ENCODE measurements at regions not wholly inside any gene's neighbourhood (a gene's known extent, or its start where the extent isn't known, plus 50 kb on each side); places are given as distances from the start of the nearest gene placed in this dataset.

DNA sequence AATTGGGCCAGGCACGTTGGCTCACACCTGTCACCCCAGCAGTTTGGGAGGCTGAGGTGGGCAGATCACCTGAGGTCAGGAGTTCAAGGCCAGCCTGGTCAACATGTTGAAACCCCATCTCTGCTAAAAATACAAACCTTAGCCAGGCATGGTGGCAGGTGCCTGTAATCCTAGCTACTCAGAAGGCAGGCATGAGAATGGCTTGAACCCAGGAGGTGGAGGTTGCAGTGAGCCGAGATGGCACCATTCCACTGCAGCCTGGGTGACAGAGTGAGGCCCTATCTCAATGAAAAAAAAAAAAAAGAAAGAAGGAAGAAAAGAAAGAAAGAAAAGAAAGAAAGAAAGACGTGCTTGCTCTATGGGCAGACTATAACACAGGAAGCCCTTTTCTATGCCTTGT lies 84.4 kb downstream of the FOXL1 start:
- H3K36me3 ChIP-seq (ENCODE audit: control insufficient read depth in 1 of 2, insufficient read depth in 2 of 2, low read depth in 1 of 2, low read length in 2 of 2), result no peaks in the 10 kb centered on the region
- DNase-seq, result no peak
- no peak overlapping the region for H2AFZ ChIP-seq (ENCODE audit: low read depth, low read length)
- H3K4me2 ChIP-seq (ENCODE audit: low read length, poor library complexity, severe bottlenecking), result no peak overlapping the region
- H3K9me3 ChIP-seq (ENCODE audit: control insufficient read depth, low read length), result peaks cover 8% of the 10 kb centered on the region
- H3K27me3 ChIP-seq (ENCODE audit: control insufficient read depth in 1 of 2, insufficient read depth in 1 of 2, low read length in 2 of 2), result peaks cover 0 to 3% of the 10 kb centered on the region in 2 experiments
- no peak overlapping the region for H2AK5ac ChIP-seq (ENCODE audit: low read length, severe bottlenecking)
- no peak overlapping the region for H4K8ac ChIP-seq (ENCODE audit: low read length)
- peak overlapping the region; percentile 61 for H3K9ac ChIP-seq (ENCODE audit: low read length)
- H2BK5ac ChIP-seq (ENCODE audit: low read depth, low read length, poor library complexity, severe bottlenecking), result no peak overlapping the region
- H2BK15ac ChIP-seq (ENCODE audit: low read depth, poor library complexity, severe bottlenecking), result no peak overlapping the region
- WGBS, result 75% methylated on average over 3 of the region's 3 CpGs
- no peak overlapping the region for H2BK12ac ChIP-seq (ENCODE audit: low read length in 2 of 2)
- peak overlapping the region; percentile 43 for H4K91ac ChIP-seq (ENCODE audit: low read length)
- H3K14ac ChIP-seq (ENCODE audit: low read length in 2 of 2), result peak overlapping the region in 1 of 2 experiments; percentile 26
- no peak overlapping the region for H3K4ac ChIP-seq (ENCODE audit: low read depth in 1 of 2, low read length in 2 of 2)
- H2BK120ac ChIP-seq (ENCODE audit: low read depth, low read length), result no peak overlapping the region
- no peaks in the 10 kb centered on the region for H3K79me1 ChIP-seq (replicated peaks; ENCODE audit: low read length, poor library complexity, severe bottlenecking)
- H3K18ac ChIP-seq (ENCODE audit: low read depth in 1 of 2, low read length in 2 of 2), result peak overlapping the region in 1 of 2 experiments; percentile 37
- H3K4me3 ChIP-seq (ENCODE audit: insufficient read depth in 1 of 2, low read depth in 1 of 2, low read length in 2 of 2), result peak overlapping the region in 1 of 2 experiments; percentile 15
- H3K4me1 ChIP-seq (ENCODE audit: control insufficient read depth, insufficient read depth, low read depth, low read length), result peaks cover 9% of the 10 kb centered on the region
- no peak overlapping the region for H3K23ac ChIP-seq (ENCODE audit: low read length in 2 of 2)
- no peak overlapping the region for H3K27ac ChIP-seq (ENCODE audit: low read length, poor library complexity, severe bottlenecking)

- H2BK12ac ChIP-seq (ENCODE audit: low read length in 2 of 2), result peak overlapping the region; percentile 75 to 89
- H3K9me3 ChIP-seq (ENCODE audit: control insufficient read depth, low read length), result peaks cover 8% of the 10 kb centered on the region
- H3K36me3 ChIP-seq (ENCODE audit: control insufficient read depth in 1 of 2, insufficient read depth in 2 of 2, low read depth in 1 of 2, low read length in 2 of 2), result no peaks in the 10 kb centered on the region
- no peak overlapping the region for H3K23ac ChIP-seq (ENCODE audit: low read length in 2 of 2)
- H2AFZ ChIP-seq (ENCODE audit: low read depth, low read length), result no peak overlapping the region
- H3K18ac ChIP-seq (ENCODE audit: low read depth in 1 of 2, low read length in 2 of 2), result peak overlapping the region; percentile 68 to 77
- H3K27me3 ChIP-seq (ENCODE audit: control insufficient read depth in 1 of 2, insufficient read depth in 1 of 2, low read length in 2 of 2), result no peaks in the 10 kb centered on the region
- H3K4me1 ChIP-seq (ENCODE audit: control insufficient read depth, insufficient read depth, low read depth, low read length), result peaks cover 10% of the 10 kb centered on the region
- H3K4me3 ChIP-seq (ENCODE audit: insufficient read depth in 1 of 2, low read depth in 1 of 2, low read length in 2 of 2), result peak overlapping the region in 1 of 2 experiments; percentile 55
- H3K14ac ChIP-seq (ENCODE audit: low read length in 2 of 2), result no peak overlapping the region
- H3K27ac ChIP-seq (ENCODE audit: low read length, poor library complexity, severe bottlenecking), result peak overlapping the region; percentile 84
- peak overlapping the region; percentile 42 for H2AK5ac ChIP-seq (ENCODE audit: low read length, severe bottlenecking)
- no peak overlapping the region for H3K4me2 ChIP-seq (ENCODE audit: low read length, poor library complexity, severe bottlenecking)
- peak overlapping the region; percentile 60 for H3K9ac ChIP-seq (ENCODE audit: low read length)
- peak overlapping the region; percentile 74 for H4K8ac ChIP-seq (ENCODE audit: low read length)
- peak overlapping the region; percentile 73 for H4K91ac ChIP-seq (ENCODE audit: low read length)
- H3K79me1 ChIP-seq (replicated peaks; ENCODE audit: low read length, poor library complexity, severe bottlenecking), result no peaks in the 10 kb centered on the region
- peak; percentile 78 for DNase-seq
- H3K4ac ChIP-seq (ENCODE audit: low read depth in 1 of 2, low read length in 2 of 2), result peak overlapping the region; percentile 46 to 77
- H2BK120ac ChIP-seq (ENCODE audit: low read depth, low read length), result peak overlapping the region; percentile 45
- H2BK15ac ChIP-seq (ENCODE audit: low read depth, poor library complexity, severe bottlenecking), result peak overlapping the region; percentile 2
- WGBS, result 32% methylated on average over 19 of the region's 19 CpGs
- H2BK5ac ChIP-seq (ENCODE audit: low read depth, low read length, poor library complexity, severe bottlenecking), result peak overlapping the region; percentile 59
Measured at GRCh38 chr16:86663685-86664521, 85.6 kb downstream of the FOXL1 start.

GRCh38 chr16:86664522-86665318 lies 86.4 kb downstream of the FOXL1 start:
- Histone ChIP-seq H3K27ac (ENCODE audit: low read length, poor library complexity, severe bottlenecking) (peak overlapping the region; percentile 84), H2BK12ac (ENCODE audit: low read length in 2 of 2) (peak overlapping the region; percentile 75 to 96), H3K9me3 (ENCODE audit: control insufficient read depth, low read length) (peaks cover 4% of the 10 kb centered on the region), H3K23ac (ENCODE audit: low read length in 2 of 2) (no peak overlapping the region), H3K4me1 (ENCODE audit: control insufficient read depth, insufficient read depth, low read depth, low read length) (peaks cover 15% of the 10 kb centered on the region), H3K4me3 (ENCODE audit: insufficient read depth in 1 of 2, low read depth in 1 of 2, low read length in 2 of 2) (peak overlapping the region in 1 of 2 experiments; percentile 55), H2AFZ (ENCODE audit: low read depth, low read length) (no peak overlapping the region), H3K18ac (ENCODE audit: low read depth in 1 of 2, low read length in 2 of 2) (peak overlapping the region; percentile 75 to 86), H2BK120ac (ENCODE audit: low read depth, low read length) (peak overlapping the region; percentile 56), H3K9ac (ENCODE audit: low read length) (peak overlapping the region; percentile 60), H3K27me3 (ENCODE audit: control insufficient read depth in 1 of 2, insufficient read depth in 1 of 2, low read length in 2 of 2) (no peaks in the 10 kb centered on the region), H3K4ac (ENCODE audit: low read depth in 1 of 2, low read length in 2 of 2) (peak overlapping the region; percentile 69 to 90), H3K14ac (ENCODE audit: low read length in 2 of 2) (no peak overlapping the region), H4K91ac (ENCODE audit: low read length) (peak overlapping the region; percentile 73), H3K4me2 (ENCODE audit: low read length, poor library complexity, severe bottlenecking) (no peak overlapping the region), H2BK5ac (ENCODE audit: low read depth, low read length, poor library complexity, severe bottlenecking) (peak overlapping the region; percentile 31), H3K79me1 (replicated peaks; ENCODE audit: low read length, poor library complexity, severe bottlenecking) (no peaks in the 10 kb centered on the region), H3K36me3 (ENCODE audit: control insufficient read depth in 1 of 2, insufficient read depth in 2 of 2, low read depth in 1 of 2, low read length in 2 of 2) (no peaks in the 10 kb centered on the region), H2BK15ac (ENCODE audit: low read depth, poor library complexity, severe bottlenecking) (peak overlapping the region; percentile 95), H4K8ac (ENCODE audit: low read length) (peak overlapping the region; percentile 20), H2AK5ac (ENCODE audit: low read length, severe bottlenecking) (peak overlapping the region; percentile 46)
- WGBS, result 11% methylated on average over 10 of the region's 11 CpGs
- DNase-seq, result peak; percentile 99

GRCh38 chr16:86665319-86665675 lies 86.9 kb downstream of the FOXL1 start:
- Histone ChIP-seq H4K91ac (ENCODE audit: low read length) (peak overlapping the region; percentile 65), H3K4me2 (ENCODE audit: low read length, poor library complexity, severe bottlenecking) (no peak overlapping the region), H3K9me3 (ENCODE audit: control insufficient read depth, low read length) (no peaks in the 10 kb centered on the region), H2BK12ac (ENCODE audit: low read length in 2 of 2) (peak overlapping the region; percentile 29 to 96), H3K4me3 (ENCODE audit: insufficient read depth in 1 of 2, low read depth in 1 of 2, low read length in 2 of 2) (peak overlapping the region in 1 of 2 experiments; percentile 55), H2AFZ (ENCODE audit: low read depth, low read length) (no peak overlapping the region), H2BK120ac (ENCODE audit: low read depth, low read length) (peak overlapping the region; percentile 56), H3K18ac (ENCODE audit: low read depth in 1 of 2, low read length in 2 of 2) (peak overlapping the region; percentile 75 to 86), H3K9ac (ENCODE audit: low read length) (no peak overlapping the region), H3K27me3 (ENCODE audit: control insufficient read depth in 1 of 2, insufficient read depth in 1 of 2, low read length in 2 of 2) (no peaks in the 10 kb centered on the region), H3K27ac (ENCODE audit: low read length, poor library complexity, severe bottlenecking) (peak overlapping the region; percentile 84), H3K14ac (ENCODE audit: low read length in 2 of 2) (no peak overlapping the region), H2BK15ac (ENCODE audit: low read depth, poor library complexity, severe bottlenecking) (peak overlapping the region; percentile 95), H2BK5ac (ENCODE audit: low read depth, low read length, poor library complexity, severe bottlenecking) (no peak overlapping the region), H3K23ac (ENCODE audit: low read length in 2 of 2) (no peak overlapping the region), H3K79me1 (replicated peaks; ENCODE audit: low read length, poor library complexity, severe bottlenecking) (no peaks in the 10 kb centered on the region), H4K8ac (ENCODE audit: low read length) (peak overlapping the region; percentile 20), H3K4me1 (ENCODE audit: control insufficient read depth, insufficient read depth, low read depth, low read length) (peaks cover 20% of the 10 kb centered on the region), H3K36me3 (ENCODE audit: control insufficient read depth in 1 of 2, insufficient read depth in 2 of 2, low read depth in 1 of 2, low read length in 2 of 2) (no peaks in the 10 kb centered on the region), H3K4ac (ENCODE audit: low read depth in 1 of 2, low read length in 2 of 2) (peak overlapping the region; percentile 69 to 90), H2AK5ac (ENCODE audit: low read length, severe bottlenecking) (peak overlapping the region; percentile 46)
- WGBS, result 12% methylated on average over 2 of the region's 2 CpGs
- DNase-seq, result peak; percentile 66

All from mesenchymal stem cell (in vitro differentiated cells and primary cell).